IPS-18a (cell line): ENCODE measurements at regions not wholly inside any gene's neighbourhood (a gene's known extent, or its start where the extent isn't known, plus 50 kb on each side); places are given as distances from the start of the nearest gene placed in this dataset.

Experiments used
- H3K27ac ChIP-seq: one replicate; pipeline ENCODE4 v1.5.1; 2013; ENCODE audit warnings: low read length
- H3K27me3 ChIP-seq: one replicate; pipeline ENCODE4 v1.6.1; 2013; ENCODE audit warnings: mild to moderate bottlenecking, low read length; ENCODE audit not compliant: control insufficient read depth, insufficient read depth
- H3K36me3 ChIP-seq: one replicate; pipeline ENCODE4 v1.6.1; 2013; ENCODE audit warnings: low read depth, low read length; ENCODE audit not compliant: control insufficient read depth
- H3K4me1 ChIP-seq: one replicate; pipeline ENCODE4 v1.6.1; 2013; ENCODE audit warnings: low read depth, low read length; ENCODE audit not compliant: control insufficient read depth
- H3K4me3 ChIP-seq: one replicate; pipeline ENCODE4 v1.5.1; 2013; ENCODE audit warnings: low read length
- H3K9ac ChIP-seq: one replicate; pipeline ENCODE4 v1.6.1; 2013; ENCODE audit warnings: mild to moderate bottlenecking, low read length, moderate library complexity
- H3K9me3 ChIP-seq: one replicate; pipeline ENCODE4 v1.6.1; 2013; ENCODE audit warnings: low read depth, low read length; ENCODE audit not compliant: control insufficient read depth

DNA sequence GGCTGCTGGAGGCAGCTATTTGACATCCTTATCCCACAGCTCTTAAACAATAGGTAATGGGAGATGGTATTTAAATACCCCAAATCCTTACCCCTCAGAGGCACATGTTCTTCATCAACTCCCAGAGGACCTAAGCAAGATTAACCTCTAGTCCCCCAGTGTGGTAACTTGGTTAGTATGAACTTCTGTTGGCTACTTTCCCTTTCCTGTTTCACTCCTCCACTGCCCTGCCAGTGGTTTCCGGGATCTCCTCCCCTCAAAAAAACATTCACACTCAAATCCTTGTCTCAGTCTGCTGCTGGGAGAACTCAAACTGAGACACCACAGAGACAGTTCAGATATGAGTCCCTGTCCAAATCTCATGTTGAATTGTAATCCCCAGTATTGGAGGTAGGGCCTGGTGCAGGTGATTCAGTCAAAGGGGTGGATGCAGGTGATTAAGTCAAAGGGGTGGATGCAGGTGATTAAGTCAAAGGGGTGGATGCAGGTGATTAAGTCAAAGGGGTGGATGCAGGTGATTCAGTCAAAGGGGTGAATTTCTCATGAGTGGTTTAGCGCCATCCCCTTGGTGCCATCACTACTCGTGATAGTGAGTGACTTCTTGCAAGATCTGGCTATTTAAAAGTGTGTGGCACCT, 335.0 kb upstream of the CTNNB1 start:
- no peak overlapping the region for H3K4me3 ChIP-seq
- H3K27me3 ChIP-seq, result no peaks in the 10 kb centered on the region
- H3K9ac ChIP-seq, result no peak overlapping the region
- H3K36me3 ChIP-seq, result no peaks in the 10 kb centered on the region
- H3K9me3 ChIP-seq, result no peaks in the 10 kb centered on the region
- H3K27ac ChIP-seq, result no peak overlapping the region
- no peaks in the 10 kb centered on the region for H3K4me1 ChIP-seq

DNA sequence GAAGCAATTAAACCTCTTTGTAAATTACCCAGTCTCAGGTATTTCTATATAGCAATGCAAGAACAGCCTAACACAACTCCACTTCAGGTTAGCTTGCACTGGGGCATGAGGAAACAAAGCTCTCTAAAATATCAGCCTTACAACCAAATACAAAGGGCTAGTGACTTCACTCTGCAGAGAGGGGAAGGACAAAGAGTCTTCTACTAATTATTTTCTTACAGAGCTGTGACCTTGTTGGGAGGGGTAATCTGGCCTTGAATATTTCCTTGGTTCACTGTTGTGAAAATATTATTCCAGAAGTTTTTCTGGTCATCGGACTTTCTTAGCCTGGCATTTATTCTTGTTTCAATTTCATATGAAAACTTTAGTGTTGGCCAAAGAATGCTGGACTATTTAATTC, 334.4 kb upstream of the CTNNB1 start:
- no peak overlapping the region for H3K4me3 ChIP-seq
- no peaks in the 10 kb centered on the region for H3K4me1 ChIP-seq
- H3K9me3 ChIP-seq, result no peaks in the 10 kb centered on the region
- H3K27me3 ChIP-seq, result no peaks in the 10 kb centered on the region
- no peaks in the 10 kb centered on the region for H3K36me3 ChIP-seq
- H3K27ac ChIP-seq, result no peak overlapping the region
- no peak overlapping the region for H3K9ac ChIP-seq

DNA sequence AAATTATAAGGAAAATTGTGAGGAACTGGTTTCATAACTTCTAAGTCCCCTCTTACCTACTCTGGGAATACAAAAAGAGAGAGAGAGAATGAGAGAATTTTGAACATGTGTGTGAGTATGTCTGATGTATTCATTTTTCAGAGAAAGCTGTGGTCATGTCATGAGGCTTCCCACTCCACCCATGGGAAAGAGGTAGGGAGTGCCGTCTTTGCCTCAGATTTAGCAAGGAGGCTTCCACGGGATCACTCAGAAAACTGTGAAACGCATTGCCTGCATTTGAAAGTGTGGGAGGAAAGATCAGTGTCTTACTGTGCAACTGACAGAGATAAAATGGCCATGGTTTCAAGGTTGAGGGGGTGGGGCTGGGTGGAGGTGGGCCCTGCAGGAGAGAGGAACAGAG, 331.5 kb upstream of the CTNNB1 start:
- Histone ChIP-seq H3K9ac (no peak overlapping the region), H3K4me3 (no peak overlapping the region), H3K27me3 (no peaks in the 10 kb centered on the region), H3K27ac (no peak overlapping the region), H3K9me3 (no peaks in the 10 kb centered on the region), H3K4me1 (no peaks in the 10 kb centered on the region), H3K36me3 (no peaks in the 10 kb centered on the region)

DNA sequence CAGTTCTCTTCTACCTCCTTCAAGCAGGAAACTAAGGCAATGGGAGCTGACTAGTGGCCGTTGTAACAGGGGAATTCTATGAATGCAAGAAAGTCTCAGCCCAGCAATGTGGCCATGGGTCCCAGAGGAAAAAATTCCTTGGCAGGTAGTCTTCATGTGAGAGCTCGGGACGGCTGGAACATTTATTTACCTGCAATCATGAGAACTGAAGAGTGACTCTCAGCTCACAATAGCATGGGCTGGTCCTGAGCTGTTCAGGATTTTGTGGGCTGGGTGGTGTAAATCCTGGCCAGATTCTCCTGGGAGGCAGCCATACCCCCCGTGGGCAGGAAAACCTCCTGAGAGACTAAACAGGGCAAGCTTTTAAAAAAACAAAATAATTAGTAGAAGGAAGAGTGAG, 330.3 kb upstream of the CTNNB1 start:
- Histone ChIP-seq H3K36me3 (no peaks in the 10 kb centered on the region), H3K4me1 (no peaks in the 10 kb centered on the region), H3K27ac (no peak overlapping the region), H3K9me3 (no peaks in the 10 kb centered on the region), H3K4me3 (no peak overlapping the region), H3K9ac (no peak overlapping the region), H3K27me3 (no peaks in the 10 kb centered on the region)

DNA sequence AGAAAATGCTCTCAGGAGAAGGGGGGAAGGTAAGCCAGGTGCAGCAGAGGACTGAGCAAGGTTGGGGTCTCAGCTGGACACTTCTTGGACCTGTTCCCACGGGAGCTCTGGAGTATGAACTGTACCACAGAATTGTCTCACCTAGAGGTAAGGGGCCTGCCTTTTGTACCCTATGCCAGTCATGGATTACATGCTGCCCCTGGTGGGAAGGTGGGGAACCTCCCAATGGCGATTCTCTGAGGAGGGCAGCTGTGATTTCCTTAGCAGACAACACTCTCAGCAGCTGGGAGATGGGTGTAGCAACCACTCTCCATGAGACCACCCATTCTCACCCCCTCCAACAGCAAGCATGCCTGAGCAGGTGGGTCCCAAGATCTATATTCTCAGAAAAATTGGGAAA, 329.4 kb upstream of the CTNNB1 start:
- no peak overlapping the region for H3K9ac ChIP-seq
- no peak overlapping the region for H3K4me3 ChIP-seq
- H3K9me3 ChIP-seq, result no peaks in the 10 kb centered on the region
- no peaks in the 10 kb centered on the region for H3K36me3 ChIP-seq
- no peak overlapping the region for H3K27ac ChIP-seq
- H3K4me1 ChIP-seq, result no peaks in the 10 kb centered on the region
- H3K27me3 ChIP-seq, result no peaks in the 10 kb centered on the region

DNA sequence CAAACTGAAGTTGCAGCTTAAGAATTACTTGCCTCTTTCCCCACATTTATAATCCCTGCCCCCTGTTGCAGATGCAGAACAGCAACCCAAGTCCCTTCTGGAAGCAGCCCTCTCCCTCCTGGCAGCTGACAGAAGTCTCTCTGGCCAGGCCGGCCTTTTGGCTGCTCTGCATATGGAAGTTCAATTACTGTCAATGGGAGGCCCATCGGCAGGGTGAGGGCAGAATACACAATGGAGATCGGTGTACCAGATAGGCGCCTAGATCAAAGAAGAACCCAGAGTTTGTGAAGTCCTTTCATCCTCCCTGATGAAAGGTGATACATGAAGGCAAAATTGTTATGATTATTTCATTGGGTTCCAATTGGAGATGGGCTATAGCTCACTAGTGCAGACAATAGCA, 327.9 kb upstream of the CTNNB1 start:
- Histone ChIP-seq H3K9ac (no peak overlapping the region), H3K27ac (no peak overlapping the region), H3K9me3 (no peaks in the 10 kb centered on the region), H3K4me1 (no peaks in the 10 kb centered on the region), H3K36me3 (no peaks in the 10 kb centered on the region), H3K27me3 (no peaks in the 10 kb centered on the region), H3K4me3 (no peak overlapping the region)

DNA sequence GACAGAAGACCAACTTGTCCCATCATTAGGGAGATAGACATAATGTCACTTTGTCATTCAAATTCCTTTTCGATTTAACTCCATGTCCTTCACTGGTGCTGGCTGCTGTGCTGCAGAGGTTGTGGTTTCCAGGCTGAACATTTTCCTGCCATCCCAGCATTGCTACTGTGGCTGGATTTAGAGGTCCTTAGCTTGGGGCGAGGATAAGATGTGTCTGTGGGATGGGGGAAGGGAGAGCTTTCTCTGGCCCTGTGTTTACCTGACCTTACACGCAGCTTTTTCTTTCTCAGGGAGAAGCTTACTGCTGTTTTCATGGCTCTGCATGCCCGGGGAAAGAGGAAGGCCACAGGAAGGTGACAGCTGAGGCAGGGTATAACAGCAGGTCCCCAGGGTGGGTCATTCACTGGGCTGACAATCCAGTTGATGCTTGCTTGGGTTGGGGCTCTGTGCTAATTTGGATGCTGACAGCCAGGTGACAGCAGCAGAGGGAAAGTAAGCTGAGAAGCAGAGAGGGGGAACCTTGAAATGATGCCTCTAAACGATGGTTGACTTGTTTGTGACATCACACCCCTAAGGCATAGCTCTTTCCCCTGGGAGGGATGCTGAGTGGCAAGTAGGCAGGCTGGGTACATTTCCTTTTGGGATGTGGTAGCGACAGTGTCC, 326.9 kb upstream of the CTNNB1 start:
- H3K27me3 ChIP-seq, result no peaks in the 10 kb centered on the region
- no peaks in the 10 kb centered on the region for H3K4me1 ChIP-seq
- H3K9me3 ChIP-seq, result no peaks in the 10 kb centered on the region
- no peak overlapping the region for H3K27ac ChIP-seq
- no peak overlapping the region for H3K9ac ChIP-seq
- H3K36me3 ChIP-seq, result no peaks in the 10 kb centered on the region
- no peak overlapping the region for H3K4me3 ChIP-seq

DNA sequence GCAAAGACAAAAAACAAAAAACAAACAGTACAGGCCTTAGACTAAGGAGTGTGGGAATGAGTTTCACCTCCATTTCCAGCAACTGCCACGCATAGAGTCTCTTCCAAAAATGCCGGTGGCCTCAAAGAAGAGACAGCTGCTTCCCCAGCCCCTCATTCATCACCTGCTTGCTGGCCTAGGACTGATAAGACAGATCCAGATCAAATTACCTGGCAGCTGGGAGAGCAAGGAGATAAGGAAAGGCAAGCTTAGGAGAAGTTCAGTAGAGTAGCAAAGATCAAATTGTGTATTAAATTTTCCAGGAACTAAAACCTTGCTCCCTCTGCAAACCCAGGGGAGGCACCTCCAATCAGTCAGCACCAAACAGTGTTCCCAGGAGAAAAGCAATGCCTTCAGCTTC, 325.8 kb upstream of the CTNNB1 start:
- H3K36me3 ChIP-seq, result no peaks in the 10 kb centered on the region
- H3K4me1 ChIP-seq, result no peaks in the 10 kb centered on the region
- H3K27me3 ChIP-seq, result no peaks in the 10 kb centered on the region
- H3K9me3 ChIP-seq, result no peaks in the 10 kb centered on the region
- H3K27ac ChIP-seq, result no peak overlapping the region
- H3K9ac ChIP-seq, result no peak overlapping the region
- H3K4me3 ChIP-seq, result no peak overlapping the region

DNA sequence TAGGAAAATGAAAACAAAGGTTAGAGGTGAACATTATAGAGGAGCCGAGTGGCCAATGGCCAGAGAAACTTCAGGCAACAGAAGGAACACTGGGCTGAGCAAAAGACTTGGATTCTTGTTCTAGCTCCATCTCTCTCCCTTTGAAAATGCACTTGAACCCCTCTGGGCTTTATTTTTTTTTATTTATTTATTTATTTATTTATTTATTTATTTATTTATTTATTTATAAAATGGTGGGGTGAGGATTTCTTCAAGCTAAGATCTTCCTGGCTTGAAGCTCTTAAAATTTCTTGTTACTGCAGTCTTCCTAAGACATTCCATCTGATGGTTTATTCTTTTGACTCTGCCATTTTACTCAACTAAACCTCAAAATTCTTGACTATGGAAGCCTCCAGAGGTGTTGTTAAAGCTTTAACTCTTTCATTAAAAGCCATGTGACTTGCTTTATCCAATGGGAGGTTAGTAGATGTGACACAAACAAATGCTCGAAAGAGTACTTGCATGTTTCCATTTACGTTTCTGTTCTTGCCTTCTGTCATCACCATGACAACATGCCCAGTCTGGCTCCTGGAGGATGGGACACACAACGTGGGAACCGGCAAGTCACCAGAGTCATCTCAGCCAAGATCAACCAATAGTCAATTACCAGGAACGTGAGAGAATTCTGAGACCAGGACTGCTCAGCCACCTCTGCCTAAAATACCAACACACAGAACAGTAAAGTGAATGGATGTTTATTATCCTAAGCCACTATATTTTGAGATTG, 325.2 kb upstream of the CTNNB1 start:
- no peak overlapping the region for H3K4me3 ChIP-seq
- H3K9me3 ChIP-seq, result no peaks in the 10 kb centered on the region
- no peaks in the 10 kb centered on the region for H3K27me3 ChIP-seq
- H3K36me3 ChIP-seq, result no peaks in the 10 kb centered on the region
- no peak overlapping the region for H3K27ac ChIP-seq
- no peak overlapping the region for H3K9ac ChIP-seq
- no peaks in the 10 kb centered on the region for H3K4me1 ChIP-seq

DNA sequence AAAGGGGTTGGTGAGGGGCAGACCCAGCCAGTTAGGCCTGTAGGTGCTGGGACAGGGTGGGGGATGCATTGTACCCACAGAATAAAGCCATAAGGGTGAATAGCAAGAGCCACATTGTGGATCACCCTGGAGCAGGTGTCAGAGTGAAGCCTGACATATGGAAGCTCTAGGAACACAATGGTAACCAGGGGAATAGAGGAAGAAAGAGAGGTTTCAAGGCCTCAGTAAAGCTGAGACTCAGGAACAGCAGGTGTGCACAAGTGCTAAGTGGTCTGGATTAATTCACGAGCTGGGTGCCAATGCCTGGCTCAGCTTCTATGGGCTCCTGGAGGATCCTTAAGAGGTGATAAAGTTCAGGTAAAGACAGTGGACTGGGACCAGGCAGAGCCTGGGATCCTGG, 323.7 kb upstream of the CTNNB1 start:
- H3K9me3 ChIP-seq, result no peaks in the 10 kb centered on the region
- H3K4me3 ChIP-seq, result no peak overlapping the region
- H3K36me3 ChIP-seq, result no peaks in the 10 kb centered on the region
- no peak overlapping the region for H3K9ac ChIP-seq
- no peak overlapping the region for H3K27ac ChIP-seq
- H3K4me1 ChIP-seq, result no peaks in the 10 kb centered on the region
- no peaks in the 10 kb centered on the region for H3K27me3 ChIP-seq

DNA sequence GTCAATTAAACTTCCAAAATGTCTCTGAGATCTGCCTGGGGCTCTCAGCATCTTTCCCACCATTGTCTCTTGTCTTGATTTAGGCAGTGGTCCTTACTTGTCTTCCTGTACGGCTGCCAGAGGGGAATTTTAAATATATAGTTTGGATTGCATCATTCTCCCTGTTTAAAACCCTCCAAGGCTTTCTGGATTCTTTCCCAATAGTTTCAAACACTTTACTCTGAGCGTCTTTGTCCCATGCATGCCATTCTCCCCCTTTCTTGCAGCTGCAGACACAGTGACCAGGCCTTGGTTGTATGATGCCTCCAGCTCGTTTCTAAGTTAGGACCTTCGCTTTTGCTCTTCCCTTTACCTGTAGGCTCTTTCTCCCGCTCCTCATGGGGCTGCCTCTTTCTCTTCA, 323.3 kb upstream of the CTNNB1 start:
- Histone ChIP-seq H3K9ac (no peak overlapping the region), H3K36me3 (no peaks in the 10 kb centered on the region), H3K4me3 (no peak overlapping the region), H3K4me1 (no peaks in the 10 kb centered on the region), H3K9me3 (no peaks in the 10 kb centered on the region), H3K27me3 (no peaks in the 10 kb centered on the region), H3K27ac (no peak overlapping the region)

DNA sequence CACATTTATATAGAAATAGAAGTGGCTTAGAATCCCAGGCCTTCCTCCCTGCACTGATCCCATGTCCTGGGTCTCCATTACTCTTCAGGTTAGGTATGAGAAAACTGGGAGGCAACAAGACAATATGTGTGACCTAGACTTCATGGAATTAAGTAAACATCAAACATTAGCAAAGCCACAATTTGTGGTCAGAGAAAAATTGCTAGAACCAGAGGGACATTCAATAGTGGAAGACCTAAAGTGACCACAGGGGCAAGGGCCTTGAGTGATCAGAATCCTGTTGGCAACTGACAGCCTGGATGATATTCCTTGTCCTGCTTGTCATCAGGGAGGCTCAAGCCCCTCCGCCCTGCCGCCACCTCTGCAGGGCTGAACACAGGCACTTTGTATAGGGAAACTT, 322.8 kb upstream of the CTNNB1 start:
- Histone ChIP-seq H3K27ac (no peak overlapping the region), H3K36me3 (no peaks in the 10 kb centered on the region), H3K9me3 (no peaks in the 10 kb centered on the region), H3K4me1 (no peaks in the 10 kb centered on the region), H3K27me3 (no peaks in the 10 kb centered on the region), H3K4me3 (no peak overlapping the region), H3K9ac (no peak overlapping the region)
